DOHH2 (cell line): ENCODE measurements at regions not wholly inside any gene's neighbourhood (a gene's known extent, or its start where the extent isn't known, plus 50 kb on each side); places are given as distances from the start of the nearest gene placed in this dataset.

Experiments used
- H3F3A ChIP-seq: fragments of 200-600 bp; sonication (generic), shearing (Covaris generic); 2 replicates; pipeline ENCODE4 v1.6.0; 2016; ENCODE audit warnings: antibody characterized with exemption, mild to moderate bottlenecking; ENCODE audit not compliant: control insufficient read depth, insufficient read depth
- H3K27ac ChIP-seq: fragments of 200-600 bp; sonication (generic); 2 replicates; pipeline ENCODE4 v1.5.1; 2014; ENCODE audit warnings: low read depth, mild to moderate bottlenecking, low read length, moderate library complexity
- H3K27me3 ChIP-seq: fragments of 200-600 bp; sonication (generic); 2 replicates; pipeline ENCODE4 v1.6.1; 2014; ENCODE audit warnings: mild to moderate bottlenecking, low read length, mixed read lengths; ENCODE audit not compliant: control insufficient read depth
- H3K36me3 ChIP-seq: fragments of 200-600 bp; sonication (generic); 2 replicates; pipeline ENCODE4 v1.6.1; 2014; ENCODE audit warnings: mild to moderate bottlenecking, low read length, moderate library complexity, mixed read lengths; ENCODE audit not compliant: control insufficient read depth
- H3K4me1 ChIP-seq: fragments of 200-600 bp; sonication (generic); 2 replicates; pipeline ENCODE4 v1.6.1; 2014; ENCODE audit warnings: mild to moderate bottlenecking, low read length, mixed read lengths; ENCODE audit not compliant: control insufficient read depth
- H3K4me2 ChIP-seq: fragments of 200-600 bp; sonication (generic); 2 replicates; pipeline ENCODE4 v1.6.0; 2014; ENCODE audit warnings: mild to moderate bottlenecking, low read length, moderate library complexity
- H3K4me3 ChIP-seq: fragments of 200-600 bp; sonication (generic); 2 replicates; pipeline ENCODE4 v1.5.1; 2014; ENCODE audit warnings: mild to moderate bottlenecking, low read length, mixed read lengths
- H3K79me2 ChIP-seq: fragments of 200-600 bp; sonication (generic); 2 replicates; pipeline ENCODE4 v1.6.1; 2014; ENCODE audit warnings: mild to moderate bottlenecking, low read length, mixed read lengths; ENCODE audit not compliant: control insufficient read depth
- H3K9me2 ChIP-seq: fragments of 200-600 bp; sonication (generic); replicated peaks from 2 replicates; pipeline ENCODE4 v1.6.1; 2014; ENCODE audit warnings: mild to moderate bottlenecking, low read length, mixed read lengths; ENCODE audit not compliant: control insufficient read depth
- H3K9me3 ChIP-seq: fragments of 200-600 bp; sonication (generic); 2 replicates; pipeline ENCODE4 v1.6.1; 2014; ENCODE audit warnings: antibody characterized with exemption, low read length, mixed read lengths; ENCODE audit not compliant: control insufficient read depth, insufficient read depth
- H4K20me1 ChIP-seq: fragments of 200-600 bp; sonication (generic); 2 replicates; pipeline ENCODE4 v1.6.0; 2014; ENCODE audit warnings: low read depth, mild to moderate bottlenecking, antibody characterized with exemption, low read length, moderate library complexity; ENCODE audit not compliant: control insufficient read depth, insufficient read depth
- EZH2phosphoT487 ChIP-seq: fragments of 200-600 bp; sonication (generic); IDR thresholded peaks from 2 replicates; pipeline ENCODE4 v1.6.1; 2017; ENCODE audit warnings: borderline replicate concordance, mild to moderate bottlenecking, antibody characterized with exemption, low read length, moderate library complexity, mixed read lengths
- TF ChIP-seq, protein P1 (sequence below): fragments of 200-600 bp; sonication (generic); IDR thresholded peaks from one replicate; pipeline ENCODE4 v1.5.1; 2014; ENCODE audit warnings: antibody characterized with exemption, mild to moderate bottlenecking, low read depth, low read length; ENCODE audit not compliant: poor library complexity, severe bottlenecking

DNA sequence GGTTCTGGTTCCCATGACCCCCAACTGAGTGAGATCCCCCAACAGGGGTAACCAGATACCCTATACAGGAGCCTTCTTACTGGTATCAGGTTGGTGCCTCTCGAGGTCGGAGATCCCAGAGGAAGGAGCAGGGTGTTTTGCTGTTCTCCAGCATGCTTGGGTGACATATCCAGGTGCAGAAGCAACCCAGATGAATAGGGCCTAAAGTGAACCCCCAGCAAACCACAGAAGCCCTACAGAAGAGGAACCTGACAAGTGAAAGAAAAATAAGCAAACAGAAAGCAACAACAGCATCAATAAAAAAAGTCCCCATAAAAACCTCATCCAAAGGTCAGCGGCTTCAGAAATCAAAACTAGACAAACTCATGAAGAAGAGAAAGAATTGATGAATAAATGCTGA is 633.4 kb upstream of the CXADR start:
- Histone ChIP-seq H3K4me3 (no peak overlapping the region), H4K20me1 (no peaks in the 10 kb centered on the region), H3K79me2 (no peaks in the 10 kb centered on the region), H3K27me3 (no peaks in the 10 kb centered on the region), H3K27ac (no peak overlapping the region), H3K9me2 (no peaks in the 10 kb centered on the region), H3K4me1 (no peaks in the 10 kb centered on the region), H3K9me3 (no peaks in the 10 kb centered on the region), H3K36me3 (no peaks in the 10 kb centered on the region), H3K4me2 (no peak overlapping the region), H3F3A (no peaks in the 10 kb centered on the region)
- no peak for TF ChIP-seq EZH2phosphoT487
- TF ChIP-seq, protein P1, sequence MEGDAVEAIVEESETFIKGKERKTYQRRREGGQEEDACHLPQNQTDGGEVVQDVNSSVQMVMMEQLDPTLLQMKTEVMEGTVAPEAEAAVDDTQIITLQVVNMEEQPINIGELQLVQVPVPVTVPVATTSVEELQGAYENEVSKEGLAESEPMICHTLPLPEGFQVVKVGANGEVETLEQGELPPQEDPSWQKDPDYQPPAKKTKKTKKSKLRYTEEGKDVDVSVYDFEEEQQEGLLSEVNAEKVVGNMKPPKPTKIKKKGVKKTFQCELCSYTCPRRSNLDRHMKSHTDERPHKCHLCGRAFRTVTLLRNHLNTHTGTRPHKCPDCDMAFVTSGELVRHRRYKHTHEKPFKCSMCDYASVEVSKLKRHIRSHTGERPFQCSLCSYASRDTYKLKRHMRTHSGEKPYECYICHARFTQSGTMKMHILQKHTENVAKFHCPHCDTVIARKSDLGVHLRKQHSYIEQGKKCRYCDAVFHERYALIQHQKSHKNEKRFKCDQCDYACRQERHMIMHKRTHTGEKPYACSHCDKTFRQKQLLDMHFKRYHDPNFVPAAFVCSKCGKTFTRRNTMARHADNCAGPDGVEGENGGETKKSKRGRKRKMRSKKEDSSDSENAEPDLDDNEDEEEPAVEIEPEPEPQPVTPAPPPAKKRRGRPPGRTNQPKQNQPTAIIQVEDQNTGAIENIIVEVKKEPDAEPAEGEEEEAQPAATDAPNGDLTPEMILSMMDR, result no peak

- Histone ChIP-seq H3K36me3 (no peaks in the 10 kb centered on the region), H3K27me3 (no peaks in the 10 kb centered on the region), H3K79me2 (no peaks in the 10 kb centered on the region), H3K27ac (no peak overlapping the region), H3K9me2 (no peaks in the 10 kb centered on the region), H3K4me1 (no peaks in the 10 kb centered on the region), H3K4me2 (no peak overlapping the region), H3F3A (no peaks in the 10 kb centered on the region), H4K20me1 (no peaks in the 10 kb centered on the region), H3K4me3 (no peak overlapping the region), H3K9me3 (0 out of 2 replicates have a peak, but pooled peaks cover 3% of the 10 kb centered on the region)
- TF ChIP-seq, protein P1, result no peak
- no peak for TF ChIP-seq EZH2phosphoT487
Measured at GRCh38 chr21:16891821-16892220, 621.0 kb upstream of the CXADR start.

DNA sequence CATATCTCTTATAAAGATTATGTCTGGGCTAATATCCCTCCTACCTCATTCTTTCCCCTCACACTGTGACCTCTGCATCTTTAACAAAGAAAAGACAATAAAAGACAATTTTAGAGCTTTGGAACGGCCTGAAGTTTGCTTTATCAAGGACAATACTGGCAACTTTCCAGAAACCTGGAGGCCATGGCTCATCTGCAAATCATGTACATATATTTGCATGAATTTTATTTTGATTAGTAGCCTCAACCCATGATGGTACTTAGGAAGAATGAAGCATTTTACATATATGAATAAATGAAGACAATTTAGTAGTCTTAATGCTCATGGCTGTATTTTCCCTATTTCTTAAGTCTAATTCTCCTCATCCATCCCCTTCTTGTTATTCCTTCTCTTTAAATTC is 612.2 kb upstream of the CXADR start:
- no peak overlapping the region for H3K4me2 ChIP-seq
- TF ChIP-seq, protein P1, result no peak
- no peak for TF ChIP-seq EZH2phosphoT487
- H3K27me3 ChIP-seq, result no peaks in the 10 kb centered on the region

More for the DNA sequence above, 612.2 kb upstream of the CXADR start:
- H3K9me2 ChIP-seq, result no peaks in the 10 kb centered on the region
- no peaks in the 10 kb centered on the region for H3K9me3 ChIP-seq
- no peaks in the 10 kb centered on the region for H3K36me3 ChIP-seq
- no peak overlapping the region for H3K27ac ChIP-seq
- no peaks in the 10 kb centered on the region for H3K79me2 ChIP-seq
- no peak overlapping the region for H3K4me3 ChIP-seq
- no peaks in the 10 kb centered on the region for H3F3A ChIP-seq
- no peaks in the 10 kb centered on the region for H4K20me1 ChIP-seq
- H3K4me1 ChIP-seq, result no peaks in the 10 kb centered on the region
